PC-9 (cell line): ENCODE measurements at regions not wholly inside any gene's neighbourhood (a gene's known extent, or its start where the extent isn't known, plus 50 kb on each side); places are given as distances from the start of the nearest gene placed in this dataset.

ENCODE experiments used
- BruUV-seq: library from RNA; stranded (reverse); fragments of 400-500 nt; replicated peaks from 2 replicates; lab custom pipeline; 2021; lab: Mats Ljungman, UMichigan
- CTCF ChIA-PET: fragments of 300-600 bp; sonication (Branson Sonifier 250); formaldehyde crosslinking; loops from one replicate; lab custom pipeline; 2022; ENCODE audit warnings: antibody characterized with exemption; lab: Charles Lee
- POLR2A ChIA-PET: fragments of 300-600 bp; sonication (Branson Sonifier 250); formaldehyde crosslinking; loops from one replicate; lab custom pipeline; 2022; ENCODE audit warnings: antibody characterized with exemption; ENCODE audit not compliant: unreplicated experiment; lab: Charles Lee
- DNase-seq, 2 experiments: peaks; one replicate each; pipeline versions ENCODE4 v3.0.0 to v3.0.0-alpha.2; 2015 to 2022; ENCODE audit warnings: mixed read lengths in 1 of 2
- H2AFZ ChIP-seq: fragments of 200-600 bp; sonication (generic); 2 replicates; pipeline ENCODE4 v1.8.1; 2017; ENCODE audit warnings: antibody characterized with exemption
- H3F3A ChIP-seq: fragments of 200-600 bp; sonication (generic); 2 replicates; pipeline ENCODE4 v1.8.1; 2017; ENCODE audit warnings: antibody characterized with exemption, mild to moderate bottlenecking, low read depth; ENCODE audit not compliant: insufficient read depth
- H3K27ac ChIP-seq: fragments of 200-600 bp; sonication (generic); 2 replicates; pipeline ENCODE4 v1.6.1; 2016; ENCODE audit warnings: mixed run types
- H3K27me3 ChIP-seq: fragments of 200-600 bp; sonication (generic); 2 replicates; pipeline ENCODE4 v1.6.1; 2016; ENCODE audit warnings: low read depth, mixed run types; ENCODE audit not compliant: insufficient read depth
- H3K36me3 ChIP-seq: fragments of 200-600 bp; sonication (generic); 2 replicates; pipeline ENCODE4 v1.6.1; 2016; ENCODE audit warnings: low read depth, mixed run types
- H3K4me1 ChIP-seq: fragments of 200-600 bp; sonication (generic); replicated peaks from 2 replicates; pipeline ENCODE4 v1.6.1; 2016; ENCODE audit warnings: mixed run types; ENCODE audit not compliant: insufficient read depth
- H3K4me2 ChIP-seq: fragments of 200-600 bp; sonication (generic); 2 replicates; pipeline ENCODE4 v1.6.1; 2017; ENCODE audit warnings: mixed run types
- H3K4me3 ChIP-seq: fragments of 200-600 bp; sonication (generic); 2 replicates; pipeline ENCODE4 v1.6.1; 2016; ENCODE audit warnings: mixed run types
- H3K79me2 ChIP-seq: fragments of 200-600 bp; sonication (generic); 2 replicates; pipeline ENCODE4 v1.6.1; 2017; ENCODE audit warnings: low read depth, mixed run types
- H3K9me2 ChIP-seq: fragments of 200-600 bp; sonication (generic); 2 replicates; pipeline ENCODE4 v1.8.1; 2017; ENCODE audit warnings: mild to moderate bottlenecking; ENCODE audit not compliant: insufficient read depth
- H3K9me3 ChIP-seq: fragments of 200-600 bp; sonication (generic); 2 replicates; pipeline ENCODE4 v1.8.1; 2016; ENCODE audit warnings: low read depth; ENCODE audit not compliant: insufficient read depth
- H4K20me1 ChIP-seq: fragments of 200-600 bp; sonication (generic); 2 replicates; pipeline ENCODE4 v1.8.1; 2017; ENCODE audit not compliant: insufficient read depth
- EZH2 ChIP-seq: fragments of 200-600 bp; sonication (generic); IDR thresholded peaks from 2 replicates; pipeline ENCODE4 v1.8.0; 2017; ENCODE audit warnings: antibody characterized with exemption, low read depth
- intact Hi-C: fragments of 100-400 bp; cut with micrococcal nuclease; formaldehyde crosslinking; loops from one replicate; pipeline ENCODE4 v1.10.0; 2022; ENCODE audit not compliant: unreplicated experiment
- TF ChIP-seq, protein P1 (sequence below): fragments of 200-600 bp; sonication (generic); conservative IDR thresholded peaks from 2 replicates; pipeline ENCODE4 v1.6.1; 2017; ENCODE audit warnings: mixed run types, antibody characterized with exemption, mild to moderate bottlenecking, moderate library complexity

DNA sequence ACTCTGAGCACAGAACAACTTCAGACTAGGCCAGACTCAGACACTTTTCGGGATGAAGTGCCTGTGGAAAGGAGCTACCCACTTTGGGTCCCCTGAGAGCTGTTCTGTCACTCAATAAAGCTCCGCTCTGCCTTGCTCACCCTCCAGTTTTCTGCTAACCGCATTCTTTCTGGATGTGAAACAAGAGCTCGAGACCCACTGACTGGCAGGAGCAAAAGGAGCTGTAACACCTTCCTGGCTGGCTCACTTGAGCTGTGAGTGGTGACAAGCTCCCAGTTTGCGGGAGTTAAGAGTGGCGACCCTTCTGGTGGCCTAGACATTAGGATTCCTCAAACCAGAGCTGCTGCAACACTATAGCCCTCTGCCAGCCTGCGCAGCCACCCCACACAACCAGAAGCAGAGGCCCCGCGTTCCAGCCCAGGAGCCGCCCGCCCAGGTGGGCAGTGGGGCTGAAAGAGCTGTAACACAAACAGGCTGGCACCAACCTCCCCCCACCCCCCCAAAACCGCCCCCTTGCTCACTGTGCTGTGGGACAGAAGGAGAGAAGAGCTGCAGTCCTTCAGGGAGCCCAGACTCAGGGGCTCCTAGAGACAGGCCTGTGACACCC is 1178.1 kb upstream of the GBE1 start:
- Histone ChIP-seq H3K4me1 (no peaks in the 10 kb centered on the region), H3K4me3 (no peak overlapping the region), H4K20me1 (no peaks in the 10 kb centered on the region), H3K27me3 (no peaks in the 10 kb centered on the region), H3K27ac (no peak overlapping the region), H3K9me2 (no peaks in the 10 kb centered on the region), H3K4me2 (no peak overlapping the region), H2AFZ (no peak overlapping the region), H3K36me3 (no peaks in the 10 kb centered on the region), H3F3A (no peaks in the 10 kb centered on the region), H3K79me2 (no peaks in the 10 kb centered on the region), H3K9me3 (no peaks in the 10 kb centered on the region)
- CTCF ChIA-PET: no interaction called here
- no peak for TF ChIP-seq EZH2
- TF ChIP-seq, protein P1, sequence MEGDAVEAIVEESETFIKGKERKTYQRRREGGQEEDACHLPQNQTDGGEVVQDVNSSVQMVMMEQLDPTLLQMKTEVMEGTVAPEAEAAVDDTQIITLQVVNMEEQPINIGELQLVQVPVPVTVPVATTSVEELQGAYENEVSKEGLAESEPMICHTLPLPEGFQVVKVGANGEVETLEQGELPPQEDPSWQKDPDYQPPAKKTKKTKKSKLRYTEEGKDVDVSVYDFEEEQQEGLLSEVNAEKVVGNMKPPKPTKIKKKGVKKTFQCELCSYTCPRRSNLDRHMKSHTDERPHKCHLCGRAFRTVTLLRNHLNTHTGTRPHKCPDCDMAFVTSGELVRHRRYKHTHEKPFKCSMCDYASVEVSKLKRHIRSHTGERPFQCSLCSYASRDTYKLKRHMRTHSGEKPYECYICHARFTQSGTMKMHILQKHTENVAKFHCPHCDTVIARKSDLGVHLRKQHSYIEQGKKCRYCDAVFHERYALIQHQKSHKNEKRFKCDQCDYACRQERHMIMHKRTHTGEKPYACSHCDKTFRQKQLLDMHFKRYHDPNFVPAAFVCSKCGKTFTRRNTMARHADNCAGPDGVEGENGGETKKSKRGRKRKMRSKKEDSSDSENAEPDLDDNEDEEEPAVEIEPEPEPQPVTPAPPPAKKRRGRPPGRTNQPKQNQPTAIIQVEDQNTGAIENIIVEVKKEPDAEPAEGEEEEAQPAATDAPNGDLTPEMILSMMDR: no peak
- no peak for DNase-seq
- POLR2A ChIA-PET: no interaction called here
- intact Hi-C loops: no loop called here
- no TSS peak for BruUV-seq

GRCh38 chr3:82938821-82939328 is 1177.4 kb upstream of the GBE1 start:
- intact Hi-C loops: no loop called here
- H3K4me3 ChIP-seq: no peak overlapping the region
- DNase-seq: no peak
- H3K4me2 ChIP-seq: no peak overlapping the region
- H3K27me3 ChIP-seq: no peaks in the 10 kb centered on the region
- ChIA-PET POLR2A (no interaction called here), CTCF (no interaction called here)
- no peaks in the 10 kb centered on the region for H3K79me2 ChIP-seq
- no peak for TF ChIP-seq EZH2
- TF ChIP-seq, protein P1: no peak
- H4K20me1 ChIP-seq: no peaks in the 10 kb centered on the region
- H3K27ac ChIP-seq: no peak overlapping the region
- H3K36me3 ChIP-seq: no peaks in the 10 kb centered on the region
- H3K9me2 ChIP-seq: no peaks in the 10 kb centered on the region
- no TSS peak for BruUV-seq
- no peaks in the 10 kb centered on the region for H3F3A ChIP-seq
- H2AFZ ChIP-seq: no peak overlapping the region
- no peaks in the 10 kb centered on the region for H3K9me3 ChIP-seq
- no peaks in the 10 kb centered on the region for H3K4me1 ChIP-seq

DNA sequence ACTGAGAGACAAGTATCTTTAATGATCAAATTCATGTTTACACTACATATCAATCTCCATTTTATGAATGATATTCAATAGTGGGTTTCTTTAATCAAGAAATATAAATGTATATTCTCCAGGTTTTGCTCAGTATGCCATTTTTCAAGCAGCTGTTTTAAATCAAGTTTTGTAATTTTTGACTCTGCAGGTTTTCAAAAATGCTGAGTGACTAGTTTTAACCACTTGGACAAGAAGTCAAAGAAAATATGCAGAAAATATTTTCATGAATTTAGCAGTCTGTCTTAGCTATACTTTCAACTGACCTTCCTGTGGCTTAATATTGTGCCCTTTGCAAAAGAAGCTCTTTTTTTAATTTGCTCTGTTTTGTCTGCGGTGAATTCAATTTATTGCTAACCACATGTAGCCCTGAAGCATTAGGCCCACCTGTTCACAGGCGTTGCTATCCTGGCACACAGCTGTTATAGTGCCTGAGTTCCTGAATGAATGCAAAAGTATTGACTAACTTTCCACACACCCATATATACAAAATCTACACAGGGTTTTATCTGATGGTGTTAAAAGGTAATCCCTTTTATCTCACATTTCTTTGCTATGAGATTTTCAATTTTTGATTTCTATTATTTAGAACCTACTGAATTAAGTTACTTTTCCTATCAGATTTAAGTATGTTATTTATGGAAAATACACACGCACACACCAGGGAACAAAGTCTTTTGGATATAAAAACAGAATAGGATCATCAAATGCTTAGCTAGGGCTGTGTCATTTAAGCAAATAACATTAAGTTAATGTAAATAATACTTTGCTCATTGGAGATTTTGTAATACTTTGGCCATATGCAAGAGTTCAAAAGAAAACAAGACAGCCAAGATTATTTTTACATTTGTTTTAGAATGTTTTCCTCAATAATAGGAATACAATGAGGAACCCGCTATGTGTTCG is 1166.1 kb upstream of the GBE1 start:
- Histone ChIP-seq H3K9me3 (no peaks in the 10 kb centered on the region), H2AFZ (no peak overlapping the region), H3K4me3 (no peak overlapping the region), H3K79me2 (no peaks in the 10 kb centered on the region), H3K4me2 (no peak overlapping the region), H4K20me1 (no peaks in the 10 kb centered on the region), H3K27me3 (no peaks in the 10 kb centered on the region), H3F3A (no peaks in the 10 kb centered on the region), H3K36me3 (no peaks in the 10 kb centered on the region), H3K9me2 (no peaks in the 10 kb centered on the region), H3K27ac (no peak overlapping the region), H3K4me1 (no peaks in the 10 kb centered on the region)
- POLR2A ChIA-PET: no interaction called here
- TF ChIP-seq, protein P1: no peak
- TF ChIP-seq EZH2: no peak
- no peak for DNase-seq
- intact Hi-C loops: no loop called here
- no TSS peak for BruUV-seq
- CTCF ChIA-PET: no interaction called here
